ENCODE measurements at regions not wholly inside any gene's neighbourhood (a gene's known extent, or its start where the extent isn't known, plus 50 kb on each side); places are given as distances from the start of the nearest gene placed in this dataset.
"Not testable (repeated sequence)": the region's sequence is repeated elsewhere in the genome, so short reads cannot be mapped to it uniquely, and the experiment has no call there.

GRCh38 chr6:1164600-1164999, 147.3 kb upstream of the FOXQ1 start:
- 0 out of 2 replicates have a peak, but pooled peaks cover 2% of the 10 kb centered on the region for H3K9me3 ChIP-seq
- no peaks in the 10 kb centered on the region for H3K36me3 ChIP-seq
- no peak overlapping the region for H3K4me2 ChIP-seq
- H3K27ac ChIP-seq = no peak overlapping the region
- no peak overlapping the region for H3K4me3 ChIP-seq
- no peaks in the 10 kb centered on the region for H3K27me3 ChIP-seq
- H3K4me1 ChIP-seq = peaks cover 4% of the 10 kb centered on the region; the same call in 1 of the 2 replicates
- TF ChIP-seq Cebpa-rat (IDR thresholded peaks at IDR 0.05) = no peak
- no peaks in the 10 kb centered on the region for H4K20me1 ChIP-seq
- no peak overlapping the region for H3K9ac ChIP-seq

GRCh38 chr6:1163501-1163900, 148.4 kb upstream of the FOXQ1 start:
- no peaks in the 10 kb centered on the region for H3K27me3 ChIP-seq
- H3K9ac ChIP-seq = no peak overlapping the region
- H3K9me3 ChIP-seq = 0 out of 2 replicates have a peak, but pooled peaks cover 6% of the 10 kb centered on the region
- TF ChIP-seq Cebpa-rat (IDR thresholded peaks at IDR 0.05) = no peak
- H3K4me1 ChIP-seq = peaks cover 4% of the 10 kb centered on the region; the same call in 1 of the 2 replicates
- no peaks in the 10 kb centered on the region for H3K36me3 ChIP-seq
- no peak overlapping the region for H3K27ac ChIP-seq
- no peak overlapping the region for H3K4me3 ChIP-seq
- no peaks in the 10 kb centered on the region for H4K20me1 ChIP-seq
- no peak overlapping the region for H3K4me2 ChIP-seq

- no peak overlapping the region for H3K27ac ChIP-seq
- no peak overlapping the region for H3K4me3 ChIP-seq
- no peaks in the 10 kb centered on the region for H3K27me3 ChIP-seq
- H3K4me1 ChIP-seq = peaks cover 4% of the 10 kb centered on the region; the same call in 1 of the 2 replicates
- H3K9ac ChIP-seq = no peak overlapping the region
- TF ChIP-seq Cebpa-rat (IDR thresholded peaks at IDR 0.05) = no peak
- no peaks in the 10 kb centered on the region for H3K36me3 ChIP-seq
- no peak overlapping the region for H3K4me2 ChIP-seq
- no peaks in the 10 kb centered on the region for H4K20me1 ChIP-seq
- 0 out of 2 replicates have a peak, but pooled peaks cover 13% of the 10 kb centered on the region for H3K9me3 ChIP-seq
Measured at GRCh38 chr6:1162367-1163275, 149.3 kb upstream of the FOXQ1 start.

- not testable (repeated sequence) for H3K27ac ChIP-seq, H3K27me3 ChIP-seq, H4K20me1 ChIP-seq, H3K4me3 ChIP-seq, H3K4me2 ChIP-seq, H3K9ac ChIP-seq, H3K36me3 ChIP-seq, H3K4me1 ChIP-seq
- H3K9me3 ChIP-seq = peaks cover 35% of the 10 kb centered on the region
Measured at GRCh38 chr6:1156411-1156810, 155.5 kb upstream of the FOXQ1 start.

- Histone ChIP-seq H3K4me3 (no peak overlapping the region), H3K9ac (no peak overlapping the region), H3K9me3 (peaks cover 29% of the 10 kb centered on the region), H3K4me2 (no peak overlapping the region), H3K4me1 (no peaks in the 10 kb centered on the region), H3K27me3 (no peaks in the 10 kb centered on the region), H3K27ac (no peak overlapping the region), H4K20me1 (no peaks in the 10 kb centered on the region), H3K36me3 (no peaks in the 10 kb centered on the region)
- TF ChIP-seq Cebpa-rat (IDR thresholded peaks at IDR 0.05) = no peak
Measured at GRCh38 chr6:1153696-1154245, 158.1 kb upstream of the FOXQ1 start.

- no peaks in the 10 kb centered on the region for H3K9me3 ChIP-seq
- H3K27me3 ChIP-seq = no peaks in the 10 kb centered on the region
- H4K20me1 ChIP-seq = no peaks in the 10 kb centered on the region
- no peak overlapping the region for H3K9ac ChIP-seq
- no peaks in the 10 kb centered on the region for H3K36me3 ChIP-seq
- no peak overlapping the region for H3K27ac ChIP-seq
- no peak overlapping the region for H3K4me2 ChIP-seq
- H3K4me1 ChIP-seq = no peaks in the 10 kb centered on the region
- H3K4me3 ChIP-seq = no peak overlapping the region
- TF ChIP-seq Cebpa-rat (IDR thresholded peaks at IDR 0.05) = no peak
Measured at GRCh38 chr6:1146500-1146899, 165.4 kb upstream of the FOXQ1 start.

- H3K9me3 ChIP-seq = no peaks in the 10 kb centered on the region
- no peak overlapping the region for H3K4me3 ChIP-seq
- no peaks in the 10 kb centered on the region for H3K36me3 ChIP-seq
- no peak for TF ChIP-seq Cebpa-rat (IDR thresholded peaks at IDR 0.05)
- H3K4me1 ChIP-seq = no peaks in the 10 kb centered on the region
- no peak overlapping the region for H3K9ac ChIP-seq
- H3K27ac ChIP-seq = no peak overlapping the region
- no peak overlapping the region for H3K4me2 ChIP-seq
- no peaks in the 10 kb centered on the region for H3K27me3 ChIP-seq
- no peaks in the 10 kb centered on the region for H4K20me1 ChIP-seq
Measured at GRCh38 chr6:1145768-1146218, 166.1 kb upstream of the FOXQ1 start.

GRCh38 chr6:1144842-1145767, 166.8 kb upstream of the FOXQ1 start:
- no peaks in the 10 kb centered on the region for H3K36me3 ChIP-seq
- H3K4me3 ChIP-seq = no peak overlapping the region
- H3K4me2 ChIP-seq = no peak overlapping the region
- TF ChIP-seq Cebpa-rat (IDR thresholded peaks at IDR 0.05) = no peak
- H3K27ac ChIP-seq = no peak overlapping the region
- H3K4me1 ChIP-seq = no peaks in the 10 kb centered on the region
- H4K20me1 ChIP-seq = no peaks in the 10 kb centered on the region
- no peak overlapping the region for H3K9ac ChIP-seq
- no peaks in the 10 kb centered on the region for H3K27me3 ChIP-seq
- no peaks in the 10 kb centered on the region for H3K9me3 ChIP-seq

GRCh38 chr6:1143655-1144054, 168.2 kb upstream of the FOXQ1 start:
- Histone ChIP-seq H3K9ac (no peak overlapping the region), H3K4me1 (no peaks in the 10 kb centered on the region), H3K27me3 (no peaks in the 10 kb centered on the region), H3K36me3 (no peaks in the 10 kb centered on the region), H3K4me2 (no peak overlapping the region), H3K4me3 (no peak overlapping the region), H3K9me3 (no peaks in the 10 kb centered on the region), H4K20me1 (no peaks in the 10 kb centered on the region), H3K27ac (no peak overlapping the region)
- no peak for TF ChIP-seq Cebpa-rat (IDR thresholded peaks at IDR 0.05)

Measured in BLaER1 (cell line).